Type B pancreatic cell (in vitro differentiated cells): ENCODE measurements at regions not wholly inside any gene's neighbourhood (a gene's known extent, or its start where the extent isn't known, plus 50 kb on each side); places are given as distances from the start of the nearest gene placed in this dataset.

ENCODE experiments used
- DNase-seq: peaks from one replicate; pipeline ENCODE4 v3.0.0; 2021; ENCODE audit warnings: mixed read lengths; ENCODE audit not compliant: unreplicated experiment; ENCODE audit errors: extremely low spot score
- H3K27ac Mint-ChIP-seq: 2 replicates; pipeline ENCODE4 v1.8.0; 2021; ENCODE audit warnings: mild to moderate bottlenecking, mixed read lengths
- H3K27me3 Mint-ChIP-seq: 2 replicates; pipeline ENCODE4 v1.8.0; 2021; ENCODE audit warnings: mixed read lengths
- H3K36me3 Mint-ChIP-seq: 2 replicates; pipeline ENCODE4 v1.8.0; 2021; ENCODE audit warnings: mixed read lengths
- H3K4me1 Mint-ChIP-seq: one replicate; pipeline ENCODE4 v1.8.0; 2021; ENCODE audit warnings: mixed read lengths; ENCODE audit not compliant: unreplicated experiment
- H3K4me3 Mint-ChIP-seq: 2 replicates; pipeline ENCODE4 v1.8.0; 2021; ENCODE audit warnings: mild to moderate bottlenecking, mixed read lengths
- H3K9me3 Mint-ChIP-seq: 2 replicates; pipeline ENCODE4 v1.8.0; 2021; ENCODE audit warnings: mixed read lengths
- CTCF ChIP-seq: fragments of 200-600 bp; sonication (generic); conservative IDR thresholded peaks from 2 replicates; pipeline ENCODE4 v1.5.0; 2021; ENCODE audit warnings: antibody characterized with exemption, mild to moderate bottlenecking

- H3K4me3 Mint-ChIP-seq: no peak overlapping the region
- no peaks in the 10 kb centered on the region for H3K36me3 Mint-ChIP-seq
- peaks cover 3% of the 10 kb centered on the region for H3K27me3 Mint-ChIP-seq
- DNase-seq: peak; percentile 31
- H3K9me3 Mint-ChIP-seq: no peaks in the 10 kb centered on the region
- peaks cover 10% of the 10 kb centered on the region for H3K4me1 Mint-ChIP-seq
- H3K27ac Mint-ChIP-seq: no peak overlapping the region
- no peak for TF ChIP-seq CTCF
Measured at GRCh38 chr13:30004204-30004603, 153.8 kb upstream of the UBL3 start.

- Mint-ChIP-seq H3K4me3 (no peak overlapping the region), H3K4me1 (peaks cover 10% of the 10 kb centered on the region), H3K9me3 (no peaks in the 10 kb centered on the region), H3K36me3 (no peaks in the 10 kb centered on the region), H3K27me3 (peaks cover 3% of the 10 kb centered on the region), H3K27ac (peak overlapping the region; percentile 1)
- no peak for DNase-seq
- no peak for TF ChIP-seq CTCF
Measured at GRCh38 chr13:30002577-30002976, 152.2 kb upstream of the UBL3 start.

- Mint-ChIP-seq H3K27me3 (no peaks in the 10 kb centered on the region), H3K36me3 (no peaks in the 10 kb centered on the region), H3K9me3 (no peaks in the 10 kb centered on the region), H3K27ac (no peak overlapping the region), H3K4me3 (no peak overlapping the region), H3K4me1 (peaks cover 10% of the 10 kb centered on the region)
- TF ChIP-seq CTCF: no peak
- no peak for DNase-seq
Measured at GRCh38 chr13:30000370-30000765, 150.0 kb upstream of the UBL3 start.

GRCh38 chr13:29999492-30000369, 149.3 kb upstream of the UBL3 start:
- H3K36me3 Mint-ChIP-seq: no peaks in the 10 kb centered on the region
- no peak overlapping the region for H3K4me3 Mint-ChIP-seq
- peaks cover 10% of the 10 kb centered on the region for H3K4me1 Mint-ChIP-seq
- H3K9me3 Mint-ChIP-seq: no peaks in the 10 kb centered on the region
- DNase-seq: no peak
- no peak for TF ChIP-seq CTCF
- H3K27ac Mint-ChIP-seq: no peak overlapping the region
- H3K27me3 Mint-ChIP-seq: no peaks in the 10 kb centered on the region

- Mint-ChIP-seq H3K27me3 (no peaks in the 10 kb centered on the region), H3K36me3 (no peaks in the 10 kb centered on the region), H3K4me3 (no peak overlapping the region), H3K9me3 (no peaks in the 10 kb centered on the region), H3K27ac (no peak overlapping the region), H3K4me1 (peaks cover 10% of the 10 kb centered on the region)
- DNase-seq: no peak
- TF ChIP-seq CTCF: no peak
Measured at GRCh38 chr13:29996316-29996715, 145.9 kb upstream of the UBL3 start.
